SK-N-SH (cell line): ENCODE measurements at regions not wholly inside any gene's neighbourhood (a gene's known extent, or its start where the extent isn't known, plus 50 kb on each side); places are given as distances from the start of the nearest gene placed in this dataset.

Experiments
- CTCF ChIA-PET: fragments of 300-600, 350-600 bp; formaldehyde crosslinking; extraction: SDS; loops from one replicate; lab custom pipeline; 2021; lab: Yijun Ruan, JAX
- POLR2A ChIA-PET: fragments of 350-600 bp; sonication (Branson Sonifier 250); formaldehyde crosslinking; extraction: SDS; loops from one replicate; lab custom pipeline; 2020; ENCODE audit warnings: antibody characterized with exemption, inconsistent platforms; lab: Yijun Ruan, JAX
- DNase-seq: peaks from one replicate; pipeline ENCODE4 v3.0.0; 2012
- H2AFZ ChIP-seq: fragments of 200-600 bp; sonication (generic); 2 replicates; pipeline ENCODE4 v1.8.1; 2016; ENCODE audit warnings: antibody characterized with exemption, mild to moderate bottlenecking, low read depth
- H3F3A ChIP-seq: fragments of 200-600 bp; sonication (generic); replicated peaks from 2 replicates; pipeline ENCODE3; 2016; ENCODE audit warnings: antibody characterized with exemption, mild to moderate bottlenecking; ENCODE audit not compliant: insufficient read depth
- H3K27ac ChIP-seq, 2 experiments: fragments of 200-500 bp in 1 of 2; fragments of 200-600 bp in 1 of 2; sonication (Bioruptor generic) in 1 of 2; sonication (generic), shearing (Covaris generic) in 1 of 2; 2 replicates each; pipeline versions ENCODE4 v1.5.1 to v1.6.1; 2014 to 2016; ENCODE audit warnings: low read depth in 2 of 2, inconsistent platforms in 1 of 2, low read length in 1 of 2, mild to moderate bottlenecking in 1 of 2, mixed read lengths in 1 of 2
- H3K27me3 ChIP-seq: fragments of 200-600 bp; sonication (generic), shearing (Covaris generic); 2 replicates; pipeline ENCODE4 v1.6.1; 2016; ENCODE audit warnings: mixed run types; ENCODE audit not compliant: insufficient read depth
- H3K36me3 ChIP-seq, 2 experiments: fragments of 200-500 bp in 1 of 2; fragments of 200-600 bp in 1 of 2; sonication (Bioruptor generic) in 1 of 2; sonication (generic) in 1 of 2; replicated peaks in 1 of 2; 2 replicates each; pipeline versions ENCODE3 to v1.5.1; 2014 to 2016; ENCODE audit warnings: low read length in 1 of 2, mild to moderate bottlenecking in 1 of 2; ENCODE audit not compliant: insufficient read depth in 2 of 2, control insufficient read depth in 1 of 2
- H3K4me1 ChIP-seq, 2 experiments: fragments of 200-500 bp in 1 of 2; fragments of 200-600 bp in 1 of 2; sonication (Bioruptor generic) in 1 of 2; sonication (generic), shearing (Covaris generic) in 1 of 2; 2 replicates each; pipeline versions ENCODE4 v1.5.1 to v1.6.1; 2014 to 2016; ENCODE audit warnings: low read depth in 1 of 2, low read length in 1 of 2, mixed run types in 1 of 2; ENCODE audit not compliant: insufficient read depth in 2 of 2, control insufficient read depth in 1 of 2
- H3K4me2 ChIP-seq: fragments of 200-600 bp; sonication (generic), shearing (Covaris generic); 2 replicates; pipeline ENCODE4 v1.6.1; 2017; ENCODE audit warnings: mixed run types
- H3K4me3 ChIP-seq, 2 experiments: fragments of 200-500 bp in 1 of 2; fragments of 200-600 bp in 1 of 2; sonication (Bioruptor generic) in 1 of 2; sonication (generic), shearing (Covaris generic) in 1 of 2; 2 replicates each; pipeline versions ENCODE4 v1.5.1 to v1.8.1; 2014 to 2016; ENCODE audit warnings: low read depth in 2 of 2, inconsistent platforms in 1 of 2, low read length in 1 of 2, mild to moderate bottlenecking in 1 of 2, mixed read lengths in 1 of 2, moderate library complexity in 1 of 2
- H3K79me2 ChIP-seq: fragments of 200-600 bp; sonication (generic); 2 replicates; pipeline ENCODE4 v1.8.1; 2017; ENCODE audit warnings: mild to moderate bottlenecking; ENCODE audit not compliant: insufficient read depth
- H3K9ac ChIP-seq: fragments of 200-600 bp; sonication (generic); 2 replicates; pipeline ENCODE4 v1.6.1; 2017; ENCODE audit warnings: mixed run types
- H3K9me2 ChIP-seq: fragments of 200-600 bp; sonication (generic); 2 replicates; pipeline ENCODE4 v1.6.1; 2017; ENCODE audit warnings: mixed run types
- H3K9me3 ChIP-seq: fragments of 200-600 bp; sonication (generic); 2 replicates; pipeline ENCODE4 v1.6.1; 2017; ENCODE audit warnings: mixed run types, mild to moderate bottlenecking, moderate library complexity
- H4K20me1 ChIP-seq: fragments of 200-600 bp; sonication (generic); 2 replicates; pipeline ENCODE4 v1.6.1; 2017; ENCODE audit warnings: mild to moderate bottlenecking, mixed run types; ENCODE audit not compliant: insufficient read depth
- EP300 ChIP-seq, 2 experiments: IDR thresholded peaks; 2 replicates each; pipeline versions ENCODE4 v1.4.0 to v1.6.1; 2012; ENCODE audit warnings: borderline replicate concordance in 1 of 2, low read depth in 1 of 2, low read length in 1 of 2
- FOXJ3 ChIP-seq: sonication (generic); formaldehyde crosslinking; IDR thresholded peaks from 2 replicates; pipeline ENCODE4 v1.5.1; 2020; ENCODE audit warnings: mild to moderate bottlenecking, missing genetic modification reagents
- FOXM1 ChIP-seq: IDR thresholded peaks from 2 replicates; pipeline ENCODE4 v1.4.0; 2012; ENCODE audit warnings: low read depth, mild to moderate bottlenecking
- MAX ChIP-seq: IDR thresholded peaks from 2 replicates; pipeline ENCODE4 v1.4.0; 2012; ENCODE audit warnings: low read depth
- MEF2A ChIP-seq: IDR thresholded peaks from 2 replicates; pipeline ENCODE4 v1.4.0; 2012; ENCODE audit warnings: low read depth, borderline replicate concordance
- PBX3 ChIP-seq: IDR thresholded peaks from 2 replicates; pipeline ENCODE4; 2012
- SMC3 ChIP-seq: IDR thresholded peaks from 2 replicates; pipeline ENCODE4 v1.6.1; 2012; ENCODE audit warnings: low read depth, low read length, improper control_type of control experiment
- USF2 ChIP-seq: fragments of 150-350 bp; IDR thresholded peaks from 2 replicates; pipeline ENCODE4 v1.6.1; 2017; ENCODE audit warnings: antibody characterized with exemption, low read length, low read depth, borderline replicate concordance
- ZBTB33 ChIP-seq: IDR thresholded peaks from 2 replicates; pipeline ENCODE4 v1.4.0; 2012; ENCODE audit warnings: low read depth, borderline replicate concordance
- WGBS: methylation state at CpG from one replicate; pipeline ENCODE4 v1.1.6; 2017; ENCODE audit warnings: low lambda C conversion rate; 5-methylcytosine and 5-hydroxymethylcytosine counted together

- H3K4me1 ChIP-seq: no peaks in the 10 kb centered on the region
- TF ChIP-seq ZBTB33 (no peak), MEF2A (no peak)
- TF ChIP-seq, all 33 proteins: peak for 0
- H3K27me3 ChIP-seq: no peaks in the 10 kb centered on the region
- H3K9me3 ChIP-seq: no peaks in the 10 kb centered on the region
- no peaks in the 10 kb centered on the region for H3K36me3 ChIP-seq
- H3K4me3 ChIP-seq: no peak overlapping the region
- no peak overlapping the region for H3K9ac ChIP-seq
- no peaks in the 10 kb centered on the region for H4K20me1 ChIP-seq
- no peak overlapping the region for H2AFZ ChIP-seq
- no peak overlapping the region for H3K27ac ChIP-seq
- H3K9me2 ChIP-seq: no peaks in the 10 kb centered on the region
- WGBS: 4% methylated on average over 2 of the region's 2 CpGs
- no peak overlapping the region for H3K4me2 ChIP-seq
- POLR2A ChIA-PET: no interaction called here
- no peaks in the 10 kb centered on the region for H3K79me2 ChIP-seq
- no peaks in the 10 kb centered on the region for H3F3A ChIP-seq
- CTCF ChIA-PET: no interaction called here
- no peak for DNase-seq
Observed at GRCh38 chrX:3428792-3429191, 82.3 kb upstream of the MXRA5 start.

- H3K4me2 ChIP-seq: no peak overlapping the region
- H3F3A ChIP-seq: no peaks in the 10 kb centered on the region
- no peak overlapping the region for H3K27ac ChIP-seq
- WGBS: 32% methylated on average over 2 of the region's 2 CpGs
- H3K36me3 ChIP-seq: no peaks in the 10 kb centered on the region
- H4K20me1 ChIP-seq: no peaks in the 10 kb centered on the region
- no peaks in the 10 kb centered on the region for H3K27me3 ChIP-seq
- no peaks in the 10 kb centered on the region for H3K9me3 ChIP-seq
- no peak for DNase-seq
- H3K4me3 ChIP-seq: no peak overlapping the region
- H3K4me1 ChIP-seq: no peaks in the 10 kb centered on the region
- H3K9ac ChIP-seq: no peak overlapping the region
- no peak for TF ChIP-seq MAX
- TF ChIP-seq SMC3: no peak
- no peak for TF ChIP-seq PBX3
- no peak for TF ChIP-seq EP300 (IDR thresholded peaks at IDR 0.05; ENCODE audit: borderline replicate concordance in 1 of 2, low read depth in 1 of 2, low read length in 1 of 2)
- TF ChIP-seq FOXM1: no peak
- TF ChIP-seq USF2: no peak
- no peak for TF ChIP-seq FOXJ3 (CRISPR knock-in tag)
- CTCF ChIA-PET: no interaction called here
- POLR2A ChIA-PET: no interaction called here
- no peak overlapping the region for H2AFZ ChIP-seq
- H3K9me2 ChIP-seq: no peaks in the 10 kb centered on the region
- no peaks in the 10 kb centered on the region for H3K79me2 ChIP-seq
Observed at GRCh38 chrX:3426552-3426951, 80.1 kb upstream of the MXRA5 start.
